ENCODE measurements at regions not wholly inside any gene's neighbourhood (a gene's known extent, or its start where the extent isn't known, plus 50 kb on each side); places are given as distances from the start of the nearest gene placed in this dataset.

GRCh38 chr6:82645536-82646230, 282.1 kb downstream of the TPBG start:
- TF ChIP-seq CTCF (IDR thresholded peaks at IDR 0.05; ENCODE audit: insufficient read depth, low read depth, low read length) (no peak), EZH2 (IDR thresholded peaks at IDR 0.05; ENCODE audit: insufficient read depth, low read length) (no peak)
